GM19025 (cell line): ENCODE measurements at regions not wholly inside any gene's neighbourhood (a gene's known extent, or its start where the extent isn't known, plus 50 kb on each side); places are given as distances from the start of the nearest gene placed in this dataset.
"Not testable (repeated sequence)": the region's sequence is repeated elsewhere in the genome, so short reads cannot be mapped to it uniquely, and the experiment has no call there.

Experiments used
- ATAC-seq: cut with Tn5 transposase; IDR thresholded peaks from one replicate; pipeline ENCODE4 v1.9.1; 2021; ENCODE audit warnings: mild to moderate bottlenecking, low read depth, moderate library complexity; ENCODE audit not compliant: unreplicated experiment

DNA sequence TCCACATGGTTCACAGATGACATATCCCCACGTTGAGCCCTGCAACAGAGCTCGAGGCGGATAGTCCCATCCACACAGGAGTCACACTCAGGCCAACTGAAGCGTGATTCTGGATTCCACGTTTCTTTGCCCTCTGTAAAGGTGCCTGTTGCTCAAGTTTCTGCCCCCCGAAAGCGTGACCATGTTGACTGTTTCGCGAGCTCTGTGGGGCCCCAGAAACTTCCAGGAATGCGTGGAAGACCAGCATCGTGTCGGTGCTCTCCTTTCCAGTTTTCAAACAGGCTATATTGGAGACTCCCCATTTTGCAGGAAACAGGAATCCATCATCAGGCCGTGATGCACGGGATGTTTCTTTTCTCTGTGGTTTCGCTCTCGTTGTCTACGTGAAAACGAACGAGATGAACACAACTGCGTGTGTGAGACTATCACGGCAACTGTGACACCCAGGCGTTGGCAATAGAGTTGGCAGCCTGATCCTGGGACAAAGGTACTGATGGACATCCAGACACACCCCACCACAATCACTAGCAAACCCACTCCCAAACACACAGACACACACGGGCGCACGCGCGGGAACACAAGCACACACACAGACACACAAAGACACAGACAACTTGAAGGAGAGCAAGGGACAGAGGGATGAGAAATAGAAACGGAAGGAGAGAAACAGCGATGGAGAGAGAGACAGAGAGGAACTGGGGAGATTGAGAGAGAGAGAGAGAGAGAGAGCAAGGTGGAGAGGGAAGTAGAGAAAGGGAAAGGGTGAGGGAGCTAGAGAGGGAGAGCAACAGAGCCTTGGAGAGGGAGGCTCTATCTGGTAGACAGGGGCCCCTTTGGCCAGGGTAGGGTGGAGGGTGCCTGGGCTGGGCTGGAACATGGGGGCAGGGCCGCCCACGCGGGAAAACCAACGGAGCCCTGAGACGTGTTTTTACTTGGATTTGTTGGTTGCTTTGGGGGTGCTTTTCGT is 1609.3 kb downstream of the SPATA31A7 start:
- not testable (repeated sequence) for ATAC-seq

DNA sequence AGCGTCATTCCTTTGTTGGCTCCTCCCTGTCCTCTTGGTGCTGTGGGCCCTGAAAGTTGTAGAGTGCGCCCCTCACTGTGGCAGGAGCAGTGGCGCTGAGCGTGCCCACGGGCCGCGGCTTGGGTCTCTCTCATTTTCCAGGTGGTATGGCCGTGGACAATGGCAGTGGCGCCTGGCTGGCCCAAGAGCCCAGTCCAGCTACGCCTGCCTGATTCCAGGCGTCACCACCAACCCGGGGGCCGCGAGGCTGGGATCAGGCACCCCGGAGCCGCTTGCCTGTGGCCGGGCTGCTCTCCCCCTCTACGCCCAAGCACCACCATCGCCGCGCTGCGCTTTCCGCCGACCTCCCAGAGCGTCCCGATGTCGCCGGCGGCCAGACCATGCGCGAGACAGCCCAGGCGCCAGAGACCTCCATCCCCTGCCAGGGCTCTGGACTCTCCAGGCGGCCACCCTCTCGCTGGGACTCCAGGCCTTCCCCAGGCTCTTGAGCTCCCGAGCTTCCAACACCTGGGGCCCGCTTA is 1610.1 kb downstream of the SPATA31A7 start:
- ATAC-seq, result not testable (repeated sequence)

DNA sequence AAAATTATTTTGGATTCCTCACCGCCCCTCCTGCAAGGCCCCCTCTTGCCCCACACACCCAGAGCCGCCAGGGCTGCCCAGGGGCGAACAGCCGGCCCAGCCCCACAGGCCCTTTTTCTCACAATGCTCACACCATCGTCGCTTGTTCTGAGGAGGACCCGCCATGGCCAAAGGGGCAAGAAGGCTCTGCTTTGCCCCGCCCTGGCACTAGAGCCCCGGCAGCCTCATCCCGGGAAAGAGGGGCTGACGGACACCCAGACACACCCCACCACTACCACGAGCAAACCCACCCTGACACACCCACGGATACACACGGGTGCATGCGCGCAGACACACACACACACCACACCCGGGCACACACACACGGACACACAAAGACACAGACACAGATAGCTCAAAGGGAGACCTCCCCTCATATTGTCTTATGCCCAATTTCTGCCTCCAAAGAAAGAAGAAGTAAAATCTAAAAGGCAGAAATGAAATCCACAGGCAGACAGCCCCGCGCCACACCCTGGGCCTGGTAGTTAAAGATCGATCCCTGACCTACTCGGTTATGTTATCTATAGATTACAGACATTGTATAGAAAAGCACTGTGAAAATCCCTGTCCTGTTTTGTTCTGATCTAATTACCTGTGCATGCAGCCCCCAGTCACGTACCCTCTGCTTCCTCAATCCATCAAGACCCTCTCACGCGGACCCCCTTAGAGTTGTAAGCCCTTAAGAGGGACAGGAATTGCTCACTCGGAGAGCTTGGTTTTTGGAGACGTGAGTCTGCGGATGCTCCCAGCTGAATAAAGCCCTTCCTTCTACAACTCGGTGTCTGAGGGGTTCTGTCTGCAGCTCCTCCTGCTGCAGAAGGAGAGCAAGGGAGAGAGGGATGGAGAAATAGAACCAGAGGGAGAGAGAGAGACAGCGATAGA is 1610.9 kb downstream of the SPATA31A7 start:
- ATAC-seq, result not testable (repeated sequence)

DNA sequence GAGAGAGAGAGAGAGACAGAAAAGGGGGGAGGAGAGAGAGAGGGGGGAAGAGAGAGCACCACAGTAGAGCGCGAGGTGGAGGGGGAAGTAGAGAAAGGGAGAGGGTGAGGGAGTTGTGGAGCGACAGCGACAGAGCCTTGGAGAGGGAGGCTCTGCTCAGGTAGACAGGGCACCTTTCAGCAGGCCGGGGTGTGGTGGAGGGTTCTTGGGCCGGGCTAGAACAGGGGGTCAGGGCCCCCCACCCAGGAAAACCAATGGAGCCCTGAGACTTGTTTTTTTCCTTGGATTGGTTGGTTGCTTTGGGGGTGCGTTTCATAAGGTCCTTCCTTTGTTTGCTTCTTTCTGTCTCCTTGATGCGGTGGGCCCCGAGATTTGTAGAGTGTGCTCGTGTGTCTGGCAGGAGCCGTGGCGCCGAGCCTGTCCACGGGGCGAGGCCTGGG is 1611.6 kb downstream of the SPATA31A7 start:
- not testable (repeated sequence) for ATAC-seq

DNA sequence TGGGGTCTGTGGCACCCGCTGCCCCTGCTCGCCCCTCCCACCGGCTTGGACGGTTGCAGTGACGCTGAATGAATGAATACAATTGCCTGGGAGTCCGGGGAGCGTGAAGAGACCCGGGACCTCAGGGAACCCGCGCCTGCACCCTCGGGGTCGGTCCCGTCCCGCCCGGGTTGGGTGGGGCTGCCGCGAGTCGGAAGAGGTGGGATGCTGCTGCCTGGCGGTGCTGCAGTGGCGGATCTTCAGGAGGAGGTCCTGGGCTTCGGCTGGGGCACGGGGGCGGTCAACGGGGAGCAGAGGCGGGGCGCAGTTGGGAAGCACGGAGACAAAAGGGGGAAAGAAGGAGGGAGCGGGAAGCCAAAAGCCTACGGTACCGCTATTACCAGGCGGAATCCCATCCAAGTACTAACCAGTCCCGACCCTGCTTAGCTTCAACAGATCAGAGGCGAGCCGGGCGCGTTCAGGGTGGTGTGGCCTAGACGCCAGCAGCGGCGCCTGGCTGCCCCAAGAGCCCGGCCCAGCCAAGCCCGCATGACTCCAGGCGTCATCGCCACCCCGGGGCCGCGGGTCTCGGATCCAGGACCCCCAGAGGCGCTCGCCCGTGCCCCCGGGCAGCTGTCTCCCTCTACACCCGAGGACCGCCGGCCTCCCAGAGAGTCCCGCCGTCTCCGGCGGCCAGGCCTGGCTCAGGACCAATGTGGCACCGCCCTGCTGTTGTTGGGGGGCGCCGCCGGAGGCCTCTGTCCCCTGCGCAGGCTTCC is 1612.3 kb downstream of the SPATA31A7 start:
- peak; percentile 100 for ATAC-seq

DNA sequence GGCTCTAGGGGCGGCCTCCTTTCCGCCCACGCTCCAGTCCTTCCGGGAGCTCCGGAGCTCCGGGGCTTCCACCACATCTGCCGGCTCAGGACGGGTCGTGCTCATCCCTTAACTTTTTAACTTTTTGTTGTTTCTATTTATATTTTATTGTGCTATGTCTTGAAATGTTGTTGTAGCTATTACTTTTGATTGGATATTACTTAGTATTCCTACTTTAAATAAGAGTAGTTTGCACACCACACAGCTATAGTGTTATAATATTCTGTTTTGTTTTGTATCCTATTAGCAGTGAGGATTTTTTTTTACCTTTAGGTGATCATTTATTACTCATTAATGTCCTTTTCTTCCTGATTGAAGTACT is 1612.9 kb downstream of the SPATA31A7 start:
- peak; percentile 0 for ATAC-seq

DNA sequence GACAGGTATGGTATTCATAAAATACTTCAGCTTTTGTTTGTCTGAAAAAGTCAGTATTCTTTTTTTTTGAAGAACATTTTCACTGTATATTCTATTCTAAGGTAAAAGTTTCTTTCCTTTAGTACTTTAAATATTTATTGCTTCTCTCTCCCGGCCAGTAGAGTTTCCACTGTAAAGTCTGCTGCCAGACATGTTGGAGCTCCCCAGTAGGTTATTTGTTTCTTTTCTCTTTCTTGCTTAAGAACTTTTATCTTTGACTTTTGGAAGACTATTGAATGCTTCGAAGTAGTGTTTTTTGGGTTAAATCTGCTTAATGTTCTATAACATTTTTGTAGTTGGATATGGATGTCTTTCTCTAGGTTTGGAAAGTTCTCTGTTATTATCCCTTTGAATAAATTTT is 1613.3 kb downstream of the SPATA31A7 start:
- not testable (repeated sequence) for ATAC-seq

DNA sequence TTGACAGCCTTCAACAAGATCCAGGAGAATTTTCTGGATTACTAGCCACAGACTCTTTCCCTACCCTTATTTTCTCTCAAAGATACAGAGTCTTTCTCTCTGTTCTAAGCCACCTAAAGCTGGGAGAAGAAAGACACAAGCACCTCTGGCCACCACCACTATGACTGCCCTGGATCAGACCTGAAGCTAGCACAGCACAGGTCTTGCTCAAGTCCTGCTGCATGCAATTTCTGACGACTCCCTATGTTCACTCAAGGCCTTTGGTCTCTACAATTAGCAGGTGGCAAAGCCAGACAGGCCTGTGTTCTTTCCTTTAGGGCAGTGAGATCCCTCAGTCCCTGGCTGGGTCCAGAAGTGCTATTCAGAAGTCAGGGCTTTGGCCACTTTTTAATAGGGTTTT is 1614.5 kb downstream of the SPATA31A7 start:
- ATAC-seq, result not testable (repeated sequence)

DNA sequence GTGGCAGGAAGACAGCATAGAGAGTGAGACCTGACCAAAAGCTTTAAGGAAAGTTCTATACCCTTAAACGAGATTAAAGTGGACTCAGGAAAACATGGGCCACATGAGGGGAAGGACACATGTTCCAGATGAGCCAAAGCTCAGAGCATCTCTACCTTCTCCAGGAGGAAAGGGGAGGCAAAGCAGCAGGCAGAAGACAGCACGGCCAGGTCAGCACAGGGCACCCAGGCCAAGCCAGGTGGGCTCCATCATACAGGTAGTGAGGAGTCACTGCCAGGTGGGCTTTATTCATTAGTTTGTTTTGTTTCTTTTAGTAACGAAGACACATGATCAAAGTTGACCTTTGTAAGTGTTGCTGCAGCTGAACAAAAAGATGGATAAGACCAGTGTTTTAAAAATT is 1617.6 kb downstream of the SPATA31A7 start:
- ATAC-seq, result not testable (repeated sequence)

DNA sequence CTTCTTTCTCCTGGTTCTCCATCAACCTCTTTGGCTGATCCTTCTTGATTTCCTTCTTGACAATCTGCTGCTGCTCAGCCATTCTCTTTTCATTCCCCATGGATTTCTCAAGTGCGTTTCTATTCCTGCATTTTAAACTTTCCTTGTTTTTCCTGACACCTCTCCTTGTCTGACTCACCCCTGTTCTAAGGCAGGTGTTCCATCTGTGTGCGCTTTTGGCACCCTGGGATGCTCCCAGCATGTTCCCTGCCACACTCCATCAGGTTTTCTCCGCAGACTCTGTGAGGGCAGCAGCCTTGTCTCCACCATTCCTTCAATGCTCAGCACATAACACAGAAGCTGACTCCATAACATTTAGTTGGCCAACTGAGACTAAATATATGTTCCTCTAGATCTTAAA is 1618.2 kb downstream of the SPATA31A7 start:
- ATAC-seq, result not testable (repeated sequence)

DNA sequence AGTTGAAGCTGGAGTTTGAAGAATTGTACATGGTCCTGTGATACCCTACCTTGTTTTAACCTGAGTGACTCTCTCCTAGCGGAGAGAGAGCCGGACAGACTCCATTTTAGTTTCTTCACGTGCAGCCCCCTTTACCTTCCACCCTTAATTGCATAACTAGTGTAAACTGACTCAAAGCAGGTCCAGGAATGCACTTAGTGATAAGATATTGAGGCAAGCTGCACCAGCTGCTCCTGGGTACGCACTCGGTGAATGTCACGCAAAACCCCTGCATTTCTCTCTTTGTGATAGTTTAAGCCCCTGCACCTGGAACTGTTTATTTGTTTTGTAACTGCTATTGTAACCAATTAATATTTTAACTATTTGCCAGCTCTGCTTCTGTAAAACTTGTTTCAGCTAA is 1620.5 kb downstream of the SPATA31A7 start:
- ATAC-seq, result not testable (repeated sequence)

DNA sequence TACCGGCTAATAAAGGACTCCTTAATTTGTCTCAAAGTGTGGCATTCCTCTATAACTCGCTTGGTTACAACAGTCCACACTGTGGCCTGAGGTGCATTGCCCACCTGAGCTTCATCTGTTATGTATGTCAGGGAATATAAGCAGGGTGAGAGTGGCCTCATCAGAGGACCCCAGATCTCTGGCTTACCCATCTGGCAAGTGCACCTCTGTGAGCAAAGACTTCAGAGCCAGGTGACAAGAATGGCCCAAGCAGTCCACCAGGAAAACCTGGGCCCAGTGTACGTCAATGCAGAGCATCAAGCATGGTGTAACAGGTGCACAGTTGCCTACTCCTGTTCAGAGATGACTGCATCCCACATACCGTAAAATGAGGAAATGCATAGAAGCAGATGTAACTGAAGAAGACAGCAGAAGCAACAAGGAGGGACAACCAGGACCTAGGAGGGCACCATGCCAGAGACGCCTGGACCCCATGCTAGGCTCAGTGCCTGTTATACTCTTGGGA is 1621.0 kb downstream of the SPATA31A7 start:
- not testable (repeated sequence) for ATAC-seq

DNA sequence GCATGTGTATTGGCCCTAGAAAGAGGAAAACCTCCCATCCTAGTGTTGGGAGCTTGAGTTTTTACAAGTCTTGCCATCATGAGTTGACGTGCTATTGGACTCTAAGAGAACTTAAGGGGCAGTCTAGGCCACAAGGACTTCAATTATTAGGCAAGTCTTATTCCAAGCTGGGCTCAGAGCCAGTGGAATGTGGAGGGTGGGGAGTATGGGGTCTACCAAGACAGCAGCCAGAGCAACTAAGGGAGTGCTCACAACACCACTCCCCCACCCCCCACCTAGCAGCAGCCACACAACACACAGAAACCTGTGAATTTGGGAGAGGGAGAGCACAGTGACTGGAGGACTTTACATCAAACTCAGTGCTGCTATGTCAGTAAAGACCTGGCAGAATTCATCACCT is 1625.6 kb downstream of the SPATA31A7 start:
- not testable (repeated sequence) for ATAC-seq

DNA sequence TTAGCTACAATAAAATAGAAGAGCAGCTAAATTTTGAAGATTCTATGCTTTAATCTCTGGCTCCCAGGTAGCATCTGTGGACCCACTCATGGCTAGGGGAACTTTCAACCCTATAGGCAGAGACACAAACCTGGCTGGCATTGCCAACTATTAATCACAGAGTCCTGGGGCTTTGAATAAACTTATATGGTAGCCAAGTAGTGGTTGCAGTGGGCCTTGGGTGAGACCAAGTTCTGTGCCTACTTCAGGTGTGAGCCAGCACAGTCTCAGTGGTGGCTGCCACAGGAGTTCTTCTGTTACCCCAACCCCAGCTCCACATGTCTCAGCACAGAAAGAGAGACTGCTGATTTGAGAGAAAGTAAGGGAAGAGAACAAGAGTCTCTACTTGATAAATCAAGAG is 1626.5 kb downstream of the SPATA31A7 start:
- not testable (repeated sequence) for ATAC-seq

DNA sequence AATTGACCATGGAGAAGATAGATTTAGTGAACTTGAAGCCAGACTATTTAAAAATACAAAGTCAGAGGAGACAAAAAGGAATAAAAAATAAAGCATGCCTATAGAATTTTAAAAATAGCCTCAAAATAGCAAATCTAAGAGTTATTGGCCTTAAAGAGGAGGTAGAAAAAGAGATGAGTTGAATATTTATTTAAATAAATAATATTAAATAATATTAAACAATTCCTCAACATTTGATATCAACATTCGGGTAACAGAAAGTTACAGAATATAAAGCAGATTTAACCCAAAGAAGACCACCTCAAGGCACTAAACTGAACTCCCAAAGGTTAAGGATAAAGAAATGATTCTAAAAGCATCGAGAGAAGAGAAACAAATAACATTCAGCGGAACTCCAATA is 1627.4 kb downstream of the SPATA31A7 start:
- not testable (repeated sequence) for ATAC-seq

DNA sequence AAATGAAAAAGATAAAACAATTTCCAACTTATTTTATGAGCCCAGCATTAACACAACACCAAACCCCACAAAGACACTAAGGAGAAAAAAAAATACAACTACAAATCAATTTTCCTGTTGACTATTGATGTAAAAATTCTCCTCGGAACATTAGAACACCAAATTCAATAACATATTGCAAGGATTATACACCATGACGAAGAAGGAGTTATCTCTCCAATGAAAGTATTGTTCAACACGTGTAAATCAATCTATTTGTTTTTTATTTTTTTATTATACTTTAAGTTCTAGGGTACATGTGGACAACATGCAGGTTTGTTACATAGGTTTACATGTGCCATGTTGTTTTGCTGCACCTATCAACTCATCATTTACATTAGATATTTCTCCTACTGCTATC is 1632.3 kb downstream of the SPATA31A7 start:
- not testable (repeated sequence) for ATAC-seq

DNA sequence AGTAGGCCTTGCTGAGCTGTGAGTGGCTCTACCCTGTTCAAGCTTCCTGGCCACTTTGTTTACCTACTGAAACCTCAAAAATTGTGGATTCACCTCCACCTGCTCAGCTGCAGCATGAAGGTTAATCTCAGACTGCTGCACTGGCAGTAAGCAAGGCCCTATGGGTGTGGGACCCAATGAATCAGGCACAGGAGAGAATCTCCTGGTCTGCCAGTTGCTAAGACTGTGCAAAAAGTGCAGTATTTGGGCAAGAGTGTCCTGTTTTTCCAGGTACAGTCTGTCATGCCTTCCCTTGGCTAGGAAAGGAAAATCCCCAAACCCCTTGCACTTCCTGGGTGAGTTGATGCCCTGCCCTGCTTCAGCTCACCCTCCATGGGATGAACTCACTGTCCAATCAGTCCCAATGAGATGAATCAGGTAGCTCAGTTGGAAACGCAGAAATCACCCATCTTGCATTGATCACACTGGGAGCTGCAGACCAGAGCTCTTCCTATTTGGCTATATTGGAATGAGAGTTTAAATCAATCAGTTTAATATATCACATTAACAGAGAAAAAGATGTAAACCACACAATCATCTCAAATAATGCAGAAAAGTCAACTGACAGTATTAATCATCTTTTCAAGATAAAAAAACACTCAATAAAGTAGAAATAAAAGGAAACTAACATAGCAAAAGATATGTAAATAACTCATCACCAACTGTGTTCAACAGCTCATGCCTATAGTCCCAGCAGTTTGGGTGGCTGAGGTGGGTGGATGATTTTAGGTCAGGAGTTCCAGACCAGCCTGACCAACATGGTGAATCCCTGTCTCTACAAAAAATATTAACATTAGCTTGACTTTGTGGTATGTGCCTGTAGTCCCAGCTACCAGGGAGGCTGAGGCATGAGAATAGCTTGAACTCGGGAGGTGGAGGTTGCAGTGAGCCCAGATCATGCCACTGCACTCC is 1638.4 kb downstream of the SPATA31A7 start:
- ATAC-seq, result not testable (repeated sequence)

DNA sequence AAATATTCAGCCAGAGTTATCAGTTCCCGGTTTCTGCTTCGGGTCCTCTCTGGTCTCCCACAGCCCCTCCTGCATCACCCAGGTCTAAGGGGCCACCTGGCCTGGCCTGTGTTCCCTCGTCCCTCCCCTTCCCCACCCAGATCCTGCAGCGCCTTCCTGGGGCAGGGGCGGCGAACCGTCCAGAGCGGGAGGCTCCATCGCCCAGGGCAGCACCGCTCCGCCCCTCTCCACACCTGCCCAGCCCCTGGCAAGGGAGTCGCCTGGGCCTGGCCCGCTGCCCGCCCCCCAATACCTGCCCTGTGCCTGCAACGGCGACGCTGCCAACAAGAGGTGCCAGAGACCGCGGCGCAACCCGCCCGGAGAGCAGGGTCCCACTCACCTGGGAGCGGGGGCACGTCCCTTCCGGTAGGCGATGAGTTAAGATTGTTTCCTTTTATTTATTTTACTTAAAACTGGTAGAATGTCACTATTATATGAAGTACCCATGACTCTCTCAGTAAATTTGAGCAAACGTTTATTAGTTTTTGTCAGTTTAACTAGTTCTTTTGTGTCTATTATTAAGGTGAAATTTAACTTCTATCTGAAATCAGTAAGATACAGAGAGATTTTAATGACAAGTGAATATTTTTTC is 1641.1 kb downstream of the SPATA31A7 start:
- ATAC-seq, result not testable (repeated sequence)
